H1 (cell line): ENCODE measurements at regions not wholly inside any gene's neighbourhood (a gene's known extent, or its start where the extent isn't known, plus 50 kb on each side); places are given as distances from the start of the nearest gene placed in this dataset.

Experiments
- EP300 ChIP-seq, 2 experiments: IDR thresholded peaks; 1 replicate in 1 of 2; 2 replicates in 1 of 2; pipeline ENCODE4 v1.6.1; 2011 to 2012; ENCODE audit warnings: low read depth in 2 of 2, low read length in 2 of 2, mild to moderate bottlenecking in 2 of 2, borderline replicate concordance in 1 of 2, inconsistent platforms in 1 of 2, moderate library complexity in 1 of 2
- EZH2 ChIP-seq: fragments of 200-600 bp; sonication (generic); IDR thresholded peaks from 2 replicates; pipeline ENCODE4 v1.7.1; 2012; ENCODE audit warnings: low read depth, mild to moderate bottlenecking, moderate library complexity, low read length, inconsistent platforms; ENCODE audit not compliant: severe bottlenecking
- HDAC2 ChIP-seq, 2 experiments: fragments of 300-600 bp in 1 of 2; sonication (generic) in 1 of 2; IDR thresholded peaks; 2 replicates each; pipeline ENCODE4 v1.6.1; 2011 to 2012; ENCODE audit warnings: low read depth in 2 of 2, low read length in 2 of 2, mild to moderate bottlenecking in 2 of 2, moderate library complexity in 2 of 2, borderline replicate concordance in 1 of 2, inconsistent platforms in 1 of 2
- POLR2AphosphoS5 ChIP-seq: IDR thresholded peaks from 2 replicates; pipeline ENCODE4 v1.6.1; 2011; ENCODE audit warnings: low read depth, low read length
- SP1 ChIP-seq: IDR thresholded peaks from 2 replicates; pipeline ENCODE4 v1.6.1; 2011; ENCODE audit warnings: low read depth, low read length
- TAF1 ChIP-seq: IDR thresholded peaks from 2 replicates; pipeline ENCODE4 v1.6.1; 2011; ENCODE audit warnings: mild to moderate bottlenecking, low read depth, low read length
- YY1 ChIP-seq: IDR thresholded peaks from 2 replicates; pipeline ENCODE4 v1.6.1; 2011; ENCODE audit warnings: low read depth, mild to moderate bottlenecking, low read length
- TF ChIP-seq, protein P1 (sequence below), 3 experiments: IDR thresholded peaks; 1 replicate in 2 of 3; 2 replicates in 1 of 3; pipeline versions ENCODE4 v1.5.1 to v1.6.1; 2011; ENCODE audit warnings: low read length in 3 of 3, mild to moderate bottlenecking in 3 of 3, inconsistent platforms in 2 of 3, low read depth in 1 of 3, moderate library complexity in 1 of 3; ENCODE audit not compliant: insufficient read depth in 1 of 3; ENCODE audit errors: control extremely low read depth in 1 of 3

DNA sequence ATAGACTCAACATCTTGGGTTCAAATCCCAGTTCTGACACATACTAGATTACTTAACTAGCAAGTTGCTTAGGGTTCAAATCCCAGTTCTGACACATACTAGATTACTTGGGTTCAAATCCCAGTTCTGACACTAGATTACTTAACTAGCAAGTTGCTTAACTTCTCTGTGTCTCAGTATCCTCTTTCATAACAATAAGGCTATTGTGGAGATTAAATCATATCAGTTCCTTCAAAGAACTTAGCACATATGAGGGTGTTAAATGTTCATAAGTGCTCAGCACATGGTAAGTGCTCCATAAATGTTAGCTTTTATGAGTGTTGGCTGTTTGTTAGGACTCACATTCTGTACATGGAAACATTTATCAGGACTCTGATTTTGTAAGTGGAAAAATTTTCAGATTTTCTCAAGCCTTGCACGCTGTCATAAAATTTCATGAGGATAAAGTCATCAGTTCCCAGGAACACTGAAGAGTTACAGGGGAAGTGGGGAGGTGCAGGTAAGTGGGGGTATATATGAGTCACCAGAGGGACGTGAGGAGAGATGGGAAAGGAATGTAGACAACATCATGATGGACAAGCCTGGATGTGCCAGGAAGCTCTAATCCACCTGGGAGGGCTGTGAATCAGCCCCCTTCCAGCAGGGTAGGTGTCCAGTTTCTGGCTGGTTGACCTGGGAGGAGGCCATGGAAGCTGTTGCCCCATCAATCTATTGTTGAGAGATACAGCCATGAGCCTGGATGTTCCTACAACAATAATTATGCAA lies 532.2 kb upstream of the WWC1 start:
- no peak for TF ChIP-seq YY1
- TF ChIP-seq EP300 (IDR thresholded peaks at IDR 0.05; ENCODE audit: borderline replicate concordance in 1 of 2, low read depth in 2 of 2, low read length in 2 of 2) = no peak
- TF ChIP-seq EZH2 = no peak
- TF ChIP-seq, protein P1, sequence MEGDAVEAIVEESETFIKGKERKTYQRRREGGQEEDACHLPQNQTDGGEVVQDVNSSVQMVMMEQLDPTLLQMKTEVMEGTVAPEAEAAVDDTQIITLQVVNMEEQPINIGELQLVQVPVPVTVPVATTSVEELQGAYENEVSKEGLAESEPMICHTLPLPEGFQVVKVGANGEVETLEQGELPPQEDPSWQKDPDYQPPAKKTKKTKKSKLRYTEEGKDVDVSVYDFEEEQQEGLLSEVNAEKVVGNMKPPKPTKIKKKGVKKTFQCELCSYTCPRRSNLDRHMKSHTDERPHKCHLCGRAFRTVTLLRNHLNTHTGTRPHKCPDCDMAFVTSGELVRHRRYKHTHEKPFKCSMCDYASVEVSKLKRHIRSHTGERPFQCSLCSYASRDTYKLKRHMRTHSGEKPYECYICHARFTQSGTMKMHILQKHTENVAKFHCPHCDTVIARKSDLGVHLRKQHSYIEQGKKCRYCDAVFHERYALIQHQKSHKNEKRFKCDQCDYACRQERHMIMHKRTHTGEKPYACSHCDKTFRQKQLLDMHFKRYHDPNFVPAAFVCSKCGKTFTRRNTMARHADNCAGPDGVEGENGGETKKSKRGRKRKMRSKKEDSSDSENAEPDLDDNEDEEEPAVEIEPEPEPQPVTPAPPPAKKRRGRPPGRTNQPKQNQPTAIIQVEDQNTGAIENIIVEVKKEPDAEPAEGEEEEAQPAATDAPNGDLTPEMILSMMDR (IDR thresholded peaks at IDR 0.05; ENCODE audit: control extremely low read depth in 1 of 3, insufficient read depth in 1 of 3, low read depth in 1 of 3, low read length in 3 of 3) = no peak
- TF ChIP-seq SP1 = no peak
- no peak for TF ChIP-seq HDAC2 (IDR thresholded peaks at IDR 0.05; ENCODE audit: borderline replicate concordance in 1 of 2, low read depth in 2 of 2, low read length in 2 of 2)
- no peak for TF ChIP-seq TAF1
- TF ChIP-seq POLR2AphosphoS5 = no peak
